T-helper 1 cell treated with Interleukin-12 subunit alpha and Interleukin-12 subunit beta and Interleukin-4 antibody, amounts not matched to agents 30 μg/mL and 1 μg/mL, for 36 hours (primary cell): ENCODE measurements at regions not wholly inside any gene's neighbourhood (a gene's known extent, or its start where the extent isn't known, plus 50 kb on each side); places are given as distances from the start of the nearest gene placed in this dataset.

Source experiments
- H3K27ac Mint-ChIP-seq: one replicate; pipeline ENCODE4 v1.8.0; 2021; ENCODE audit warnings: mild to moderate bottlenecking, mixed read lengths
- H3K27me3 Mint-ChIP-seq: one replicate; pipeline ENCODE4 v1.8.0; 2021; ENCODE audit warnings: low read depth, mixed read lengths
- H3K36me3 Mint-ChIP-seq: one replicate; pipeline ENCODE4 v1.8.0; 2021; ENCODE audit warnings: low read depth, mixed read lengths
- H3K4me1 Mint-ChIP-seq: one replicate; pipeline ENCODE4 v1.8.0; 2021; ENCODE audit warnings: low read depth, mixed read lengths
- H3K4me3 Mint-ChIP-seq: one replicate; pipeline ENCODE4 v1.8.0; 2021; ENCODE audit warnings: mild to moderate bottlenecking, moderate library complexity, mixed read lengths
- H3K9me3 Mint-ChIP-seq: one replicate; pipeline ENCODE4 v1.8.0; 2021; ENCODE audit warnings: mixed read lengths

DNA sequence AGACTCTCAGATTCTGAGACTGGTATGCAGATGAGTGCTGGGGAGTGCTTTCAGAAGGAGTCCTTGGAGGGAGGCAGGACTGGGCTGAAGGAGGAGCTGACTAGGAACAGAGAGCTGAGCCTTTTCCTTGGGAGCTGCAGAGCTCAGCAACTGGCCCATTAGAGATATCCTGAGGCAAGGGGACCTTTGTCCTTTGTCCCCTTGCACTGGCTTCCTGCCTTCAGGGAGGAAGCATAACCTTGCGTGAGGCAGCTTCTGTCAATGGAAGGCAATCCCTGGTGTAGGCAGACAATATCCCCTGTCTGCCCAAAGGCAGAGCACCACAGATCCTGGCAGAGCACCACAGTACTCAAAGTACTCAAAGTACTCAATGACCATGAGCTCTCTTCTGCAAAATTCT, 375.3 kb downstream of the HRH4 start:
- H3K27me3 Mint-ChIP-seq, result no peaks in the 10 kb centered on the region
- no peaks in the 10 kb centered on the region for H3K4me1 Mint-ChIP-seq
- no peaks in the 10 kb centered on the region for H3K36me3 Mint-ChIP-seq
- peaks cover 4% of the 10 kb centered on the region for H3K9me3 Mint-ChIP-seq
- H3K4me3 Mint-ChIP-seq, result no peak overlapping the region
- H3K27ac Mint-ChIP-seq, result no peak overlapping the region

GRCh38 chr18:24837066-24837465, 376.6 kb downstream of the HRH4 start:
- Mint-ChIP-seq H3K27ac (no peak overlapping the region), H3K9me3 (peaks cover 4% of the 10 kb centered on the region), H3K4me1 (no peaks in the 10 kb centered on the region), H3K36me3 (no peaks in the 10 kb centered on the region), H3K4me3 (no peak overlapping the region), H3K27me3 (no peaks in the 10 kb centered on the region)

- peaks cover 4% of the 10 kb centered on the region for H3K9me3 Mint-ChIP-seq
- no peaks in the 10 kb centered on the region for H3K4me1 Mint-ChIP-seq
- no peak overlapping the region for H3K27ac Mint-ChIP-seq
- no peaks in the 10 kb centered on the region for H3K36me3 Mint-ChIP-seq
- no peaks in the 10 kb centered on the region for H3K27me3 Mint-ChIP-seq
- no peak overlapping the region for H3K4me3 Mint-ChIP-seq
Measured at GRCh38 chr18:24840051-24840450, 379.6 kb downstream of the HRH4 start.

DNA sequence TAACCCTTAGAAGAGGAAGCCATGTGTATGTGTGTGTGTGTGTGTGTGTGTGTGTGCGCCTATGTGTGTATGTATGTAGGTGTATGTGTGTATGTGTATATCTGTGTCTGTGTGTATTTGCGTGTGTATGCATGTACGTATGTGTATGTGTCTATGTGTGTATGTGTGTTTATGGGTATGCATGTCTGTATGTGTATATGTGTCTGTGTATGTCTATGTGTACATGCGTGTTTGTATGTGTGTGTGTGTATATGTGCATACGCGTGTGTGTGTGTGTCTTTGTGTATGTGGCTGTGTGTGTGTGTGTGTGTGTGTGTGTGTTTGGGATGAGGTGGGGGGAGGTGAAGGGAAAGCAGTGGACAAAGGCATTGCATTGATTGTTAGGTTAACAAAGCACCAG, 380.2 kb downstream of the HRH4 start:
- H3K4me3 Mint-ChIP-seq, result no peak overlapping the region
- no peak overlapping the region for H3K27ac Mint-ChIP-seq
- H3K36me3 Mint-ChIP-seq, result no peaks in the 10 kb centered on the region
- H3K4me1 Mint-ChIP-seq, result no peaks in the 10 kb centered on the region
- H3K9me3 Mint-ChIP-seq, result no peaks in the 10 kb centered on the region
- H3K27me3 Mint-ChIP-seq, result no peaks in the 10 kb centered on the region

DNA sequence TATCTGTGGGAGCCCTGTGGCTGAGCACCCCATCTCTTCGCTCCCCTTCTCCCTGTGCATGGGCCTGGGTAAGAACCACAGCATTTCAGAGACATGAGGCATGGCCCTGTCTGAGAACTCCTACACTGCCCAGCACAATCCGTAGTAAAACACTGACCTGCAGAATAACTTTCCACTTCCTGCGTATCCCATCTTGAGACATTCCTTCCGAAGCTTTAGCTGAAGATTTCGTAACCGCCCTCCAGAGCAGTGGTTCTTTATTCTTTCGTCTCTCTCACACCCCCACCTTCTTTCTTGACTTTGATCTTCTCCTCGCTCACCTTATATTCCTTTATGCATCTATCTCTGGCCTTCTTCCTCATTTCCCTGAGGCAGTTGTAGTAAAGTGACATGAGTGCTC, 381.1 kb downstream of the HRH4 start:
- H3K4me3 Mint-ChIP-seq, result no peak overlapping the region
- no peak overlapping the region for H3K27ac Mint-ChIP-seq
- no peaks in the 10 kb centered on the region for H3K36me3 Mint-ChIP-seq
- H3K9me3 Mint-ChIP-seq, result no peaks in the 10 kb centered on the region
- no peaks in the 10 kb centered on the region for H3K4me1 Mint-ChIP-seq
- H3K27me3 Mint-ChIP-seq, result no peaks in the 10 kb centered on the region

DNA sequence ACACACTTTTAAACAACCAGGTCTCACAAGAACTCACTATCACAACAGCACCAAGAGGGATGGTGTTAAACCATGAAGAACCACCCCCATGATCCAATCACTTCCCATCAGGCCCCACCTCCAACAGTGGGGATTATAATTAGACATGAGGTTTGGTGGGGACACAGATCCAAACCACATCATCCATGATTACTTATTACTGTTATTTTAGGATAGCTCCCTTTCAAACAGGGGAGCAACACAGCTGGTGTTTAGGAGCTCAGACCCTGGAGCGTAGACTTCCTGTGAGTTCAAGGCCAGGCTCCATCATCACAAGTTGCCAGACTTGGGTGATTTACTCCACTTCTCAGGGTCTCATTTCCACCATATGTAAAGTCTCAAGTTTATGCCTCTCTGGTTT, 382.7 kb downstream of the HRH4 start:
- Mint-ChIP-seq H3K9me3 (no peaks in the 10 kb centered on the region), H3K4me1 (no peaks in the 10 kb centered on the region), H3K36me3 (no peaks in the 10 kb centered on the region), H3K27me3 (no peaks in the 10 kb centered on the region), H3K4me3 (no peak overlapping the region), H3K27ac (no peak overlapping the region)

GRCh38 chr18:24846138-24846537, 385.7 kb downstream of the HRH4 start:
- H3K36me3 Mint-ChIP-seq, result no peaks in the 10 kb centered on the region

DNA sequence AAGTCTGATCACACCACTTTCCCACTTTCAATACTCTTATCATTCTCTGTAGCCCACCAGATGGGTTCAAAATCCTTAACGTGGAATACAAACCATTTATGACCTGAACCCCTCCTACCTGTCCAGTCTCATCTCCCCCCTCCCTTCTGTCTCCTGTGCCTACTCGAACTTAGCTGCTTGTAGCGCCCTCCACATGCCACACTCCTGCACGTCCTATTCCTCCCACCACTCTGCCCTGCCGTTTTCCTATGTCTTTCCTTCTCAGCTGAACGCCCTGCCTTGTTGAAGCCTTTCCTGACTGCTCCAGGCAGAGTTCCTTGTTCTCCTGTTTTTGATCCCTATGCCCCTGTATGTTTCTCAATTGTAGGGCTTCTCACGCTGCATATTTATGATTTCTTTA, 390.1 kb downstream of the HRH4 start:
- no peaks in the 10 kb centered on the region for H3K9me3 Mint-ChIP-seq
- H3K36me3 Mint-ChIP-seq, result no peaks in the 10 kb centered on the region
- H3K27me3 Mint-ChIP-seq, result no peaks in the 10 kb centered on the region
- H3K4me1 Mint-ChIP-seq, result no peaks in the 10 kb centered on the region
- no peak overlapping the region for H3K27ac Mint-ChIP-seq
- no peak overlapping the region for H3K4me3 Mint-ChIP-seq

More at GRCh38 chr18:24846138-24846537, 385.7 kb downstream of the HRH4 start:
- H3K27ac Mint-ChIP-seq, result no peak overlapping the region
- H3K4me3 Mint-ChIP-seq, result no peak overlapping the region
- no peaks in the 10 kb centered on the region for H3K27me3 Mint-ChIP-seq
- no peaks in the 10 kb centered on the region for H3K9me3 Mint-ChIP-seq
- no peaks in the 10 kb centered on the region for H3K4me1 Mint-ChIP-seq

- H3K27me3 Mint-ChIP-seq, result no peaks in the 10 kb centered on the region
- H3K4me1 Mint-ChIP-seq, result no peaks in the 10 kb centered on the region
- no peak overlapping the region for H3K4me3 Mint-ChIP-seq
- H3K9me3 Mint-ChIP-seq, result no peaks in the 10 kb centered on the region
- H3K27ac Mint-ChIP-seq, result no peak overlapping the region
- no peaks in the 10 kb centered on the region for H3K36me3 Mint-ChIP-seq
Measured at GRCh38 chr18:24853076-24853475, 392.6 kb downstream of the HRH4 start.

- no peak overlapping the region for H3K4me3 Mint-ChIP-seq
- no peaks in the 10 kb centered on the region for H3K9me3 Mint-ChIP-seq
- no peaks in the 10 kb centered on the region for H3K4me1 Mint-ChIP-seq
- no peak overlapping the region for H3K27ac Mint-ChIP-seq
- no peaks in the 10 kb centered on the region for H3K27me3 Mint-ChIP-seq
- no peaks in the 10 kb centered on the region for H3K36me3 Mint-ChIP-seq
Measured at GRCh38 chr18:24860978-24861680, 400.7 kb downstream of the HRH4 start.

DNA sequence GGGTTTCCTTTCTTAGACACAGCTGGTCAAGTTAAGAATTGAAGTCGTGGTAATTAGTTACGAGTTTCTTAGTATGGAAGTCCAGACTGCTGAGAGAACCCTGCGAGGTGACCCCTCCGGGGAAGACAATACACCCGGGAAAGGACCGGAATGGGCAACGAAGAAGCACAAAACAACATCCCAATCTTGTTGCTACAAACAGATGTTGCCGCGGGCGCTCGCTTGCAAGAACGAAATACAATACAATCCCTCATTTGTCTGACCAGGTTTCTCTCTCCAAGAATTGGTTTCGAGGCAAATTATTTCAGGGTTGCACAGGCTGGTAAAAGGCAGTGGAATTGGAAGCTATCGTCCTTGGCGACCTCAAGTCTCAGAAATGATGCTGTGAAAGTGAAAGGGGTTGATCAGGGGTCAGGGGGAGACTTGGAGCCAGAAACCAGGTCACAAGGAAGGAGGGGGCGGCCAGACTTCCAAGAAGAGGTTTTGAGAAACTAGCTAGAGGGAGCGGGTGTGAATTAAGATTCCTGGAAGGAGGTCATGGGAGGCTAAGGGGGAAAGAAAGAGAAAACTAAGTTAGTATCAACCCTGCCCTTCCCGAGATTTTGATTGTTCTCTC, 401.9 kb downstream of the HRH4 start:
- Mint-ChIP-seq H3K9me3 (no peaks in the 10 kb centered on the region), H3K27ac (no peak overlapping the region), H3K36me3 (no peaks in the 10 kb centered on the region), H3K4me1 (no peaks in the 10 kb centered on the region), H3K27me3 (no peaks in the 10 kb centered on the region), H3K4me3 (no peak overlapping the region)

DNA sequence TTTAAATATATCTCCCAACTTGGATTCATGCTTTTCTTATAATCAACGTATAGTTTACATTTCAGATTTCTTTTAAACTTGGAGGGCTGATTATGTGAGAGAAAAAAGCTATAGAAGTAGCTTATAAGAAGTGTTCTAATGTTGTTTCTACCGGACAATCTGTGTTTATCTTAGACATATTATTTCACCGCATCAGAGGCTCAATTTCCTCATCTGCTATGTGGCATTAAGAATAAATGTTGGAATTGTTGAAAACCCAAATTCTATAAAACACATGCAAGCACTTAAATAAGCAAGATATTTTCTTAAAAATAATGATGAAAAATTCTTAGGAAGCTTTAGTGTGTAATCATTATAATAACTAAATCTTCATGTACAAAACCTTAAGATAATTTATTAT, 407.9 kb downstream of the HRH4 start:
- H3K27me3 Mint-ChIP-seq, result no peaks in the 10 kb centered on the region
- H3K9me3 Mint-ChIP-seq, result no peaks in the 10 kb centered on the region
- no peak overlapping the region for H3K4me3 Mint-ChIP-seq
- H3K27ac Mint-ChIP-seq, result no peak overlapping the region
- H3K36me3 Mint-ChIP-seq, result no peaks in the 10 kb centered on the region
- no peaks in the 10 kb centered on the region for H3K4me1 Mint-ChIP-seq

GRCh38 chr18:24868760-24869237, 408.4 kb downstream of the HRH4 start:
- no peak overlapping the region for H3K27ac Mint-ChIP-seq
- H3K9me3 Mint-ChIP-seq, result no peaks in the 10 kb centered on the region
- H3K27me3 Mint-ChIP-seq, result no peaks in the 10 kb centered on the region
- no peaks in the 10 kb centered on the region for H3K4me1 Mint-ChIP-seq
- H3K36me3 Mint-ChIP-seq, result no peaks in the 10 kb centered on the region
- no peak overlapping the region for H3K4me3 Mint-ChIP-seq

- H3K4me1 Mint-ChIP-seq, result no peaks in the 10 kb centered on the region
- H3K36me3 Mint-ChIP-seq, result no peaks in the 10 kb centered on the region
- no peaks in the 10 kb centered on the region for H3K9me3 Mint-ChIP-seq
- H3K27me3 Mint-ChIP-seq, result no peaks in the 10 kb centered on the region
- no peak overlapping the region for H3K4me3 Mint-ChIP-seq
- no peak overlapping the region for H3K27ac Mint-ChIP-seq
Measured at GRCh38 chr18:24869285-24869684, 408.8 kb downstream of the HRH4 start.

DNA sequence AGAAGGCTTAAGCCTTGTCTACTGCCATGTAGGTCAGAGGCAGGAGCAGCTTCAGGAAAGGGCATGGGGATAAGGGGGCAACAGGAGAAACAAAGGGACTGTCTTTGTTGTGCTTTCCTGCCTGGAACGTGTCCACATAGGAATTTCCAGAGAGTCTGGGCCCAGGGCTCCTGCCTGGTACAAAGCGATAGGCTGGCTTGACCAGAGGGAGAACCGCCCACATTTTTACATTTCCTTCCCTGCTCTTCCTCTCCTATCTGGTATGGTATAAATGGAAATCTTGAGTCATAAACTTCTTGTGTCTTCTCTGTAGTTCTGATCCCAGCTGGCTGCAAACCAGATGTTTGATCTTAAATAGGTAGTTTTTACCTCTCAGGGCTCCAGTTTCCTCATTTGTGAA, 414.8 kb downstream of the HRH4 start:
- Mint-ChIP-seq H3K9me3 (no peaks in the 10 kb centered on the region), H3K4me3 (no peak overlapping the region), H3K27me3 (no peaks in the 10 kb centered on the region), H3K4me1 (no peaks in the 10 kb centered on the region), H3K27ac (no peak overlapping the region), H3K36me3 (no peaks in the 10 kb centered on the region)
